Sigmoid colon (tissue), 6 donors: ENCODE measurements at regions not wholly inside any gene's neighbourhood (a gene's known extent, or its start where the extent isn't known, plus 50 kb on each side); places are given as distances from the start of the nearest gene placed in this dataset.

Experiments used
- DNase-seq: peaks from one replicate; pipeline ENCODE4 v3.0.0-alpha.2; 2019
- H3K27ac ChIP-seq, 4 donors: fragments of 200-600 bp; sonication (generic); one replicate each; pipeline ENCODE4 v1.5.1; 2016 to 2019; ENCODE audit warnings: mild to moderate bottlenecking in 1 of 4
- H3K27me3 ChIP-seq, 3 donors: fragments of 200-600 bp; sonication (generic); one replicate each; pipeline ENCODE4 v1.5.1; 2019; ENCODE audit warnings: mild to moderate bottlenecking in 1 of 3
- H3K36me3 ChIP-seq, 4 donors: fragments of 200-600 bp; sonication (generic); one replicate each; pipeline ENCODE4 v1.5.1; 2016 to 2019
- H3K4me1 ChIP-seq, 4 donors: fragments of 200-600 bp; sonication (generic); one replicate each; pipeline ENCODE4 v1.5.1; 2017 to 2019
- H3K4me3 ChIP-seq, 4 donors: fragments of 200-600 bp; sonication (generic); one replicate each; pipeline ENCODE4 v1.5.1; 2017 to 2019; ENCODE audit warnings: mild to moderate bottlenecking in 2 of 4, moderate library complexity in 1 of 4
- H3K9me3 ChIP-seq, 4 donors: fragments of 200-600 bp in 3 of 4; sonication (generic) in 3 of 4; one replicate each; pipeline versions ENCODE4 v1.5.1 to v1.6.1; 2013 to 2019
- EP300 ChIP-seq, 4 donors: sonication (generic); formaldehyde crosslinking; IDR thresholded peaks; one replicate each; pipeline ENCODE4 v1.6.1; 2017; ENCODE audit warnings: antibody characterized with exemption in 4 of 4
- POLR2A ChIP-seq, 2 donors: fragments of 450-650 bp; IDR thresholded peaks; one replicate each; pipeline ENCODE4 v1.6.1; 2016; ENCODE audit warnings: antibody characterized with exemption in 2 of 2, mild to moderate bottlenecking in 2 of 2, moderate library complexity in 2 of 2
- POLR2AphosphoS5 ChIP-seq, 4 donors: sonication (generic); formaldehyde crosslinking; IDR thresholded peaks; one replicate each; pipeline ENCODE4 v1.6.1; 2017; ENCODE audit warnings: antibody characterized with exemption in 4 of 4
- WGBS, 2 donors: extraction: QIAGEN DNeasy Blood & Tissue Kit; methylation state at CpG; one replicate each; pipeline ENCODE4 v1.1.7; 2013; 5-methylcytosine and 5-hydroxymethylcytosine counted together
- intact Hi-C: fragments of 100-400 bp; cut with DNase I; formaldehyde crosslinking; loops from one replicate; pipeline ENCODE4 v1.15.1; 2023
- TF ChIP-seq, protein P1 (sequence below), 4 experiments: fragments of 450-650 bp in 3 of 4; fragments of 200-600 bp in 1 of 4; IDR thresholded peaks; one replicate each; pipeline ENCODE4 v1.5.1; 2016 to 2019; ENCODE audit warnings: antibody characterized with exemption in 4 of 4, mild to moderate bottlenecking in 3 of 4, moderate library complexity in 2 of 4
- donor health status: healthy with polysubstance abuse.
- donor health status: healthy.

DNA sequence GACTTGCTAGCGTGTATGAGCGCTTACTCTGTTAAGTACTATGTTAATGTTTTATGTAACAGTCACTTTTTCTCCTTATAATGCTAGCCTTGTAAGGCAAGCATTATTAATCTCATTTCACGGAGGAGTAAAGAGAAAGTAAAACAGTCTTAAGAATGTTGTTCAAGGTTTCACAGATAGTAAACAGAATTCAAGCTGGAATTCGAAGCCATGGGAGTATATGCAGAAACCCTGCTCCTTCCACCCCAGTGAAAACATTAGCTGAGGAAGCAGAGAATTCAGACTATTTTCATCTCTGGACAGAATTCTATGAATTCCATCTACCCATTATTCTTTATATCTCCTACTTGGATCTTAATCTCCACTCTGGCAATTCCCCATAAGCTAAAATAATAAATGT lies 1028.3 kb upstream of the WWC1 start:
- whole genome bisulfite sequencing, 2 donors = 57 to 74% methylated on average over 4 of the region's 4 CpGs

DNA sequence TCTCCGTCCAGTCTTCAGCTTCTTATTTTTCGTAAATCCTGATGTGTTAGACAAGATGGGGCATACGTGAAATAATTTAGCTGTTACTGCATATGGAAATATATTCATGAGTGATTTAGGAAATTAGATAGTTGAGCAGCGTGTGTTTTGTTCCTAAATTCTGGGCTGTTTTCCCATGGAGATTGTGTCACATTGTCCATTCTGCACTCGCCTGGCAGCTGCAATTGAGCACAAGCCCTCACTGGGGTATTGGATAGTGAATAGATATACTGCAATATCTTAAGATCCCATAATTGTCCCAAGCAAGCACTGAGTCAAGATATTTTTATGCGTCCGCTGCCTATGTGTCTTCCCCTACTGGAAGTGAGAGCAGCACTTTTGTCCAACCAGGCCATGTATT lies 1027.1 kb upstream of the WWC1 start:
- peaks cover 0 to 10% (median 4%) of the 10 kb centered on the region in 4 donors for H3K4me1 ChIP-seq
- TF ChIP-seq POLR2AphosphoS5 (IDR thresholded peaks at IDR 0.05) (no peak), EP300 (IDR thresholded peaks at IDR 0.05) (no peak), POLR2A (IDR thresholded peaks at IDR 0.05) (no peak)
- TF ChIP-seq, protein P1, sequence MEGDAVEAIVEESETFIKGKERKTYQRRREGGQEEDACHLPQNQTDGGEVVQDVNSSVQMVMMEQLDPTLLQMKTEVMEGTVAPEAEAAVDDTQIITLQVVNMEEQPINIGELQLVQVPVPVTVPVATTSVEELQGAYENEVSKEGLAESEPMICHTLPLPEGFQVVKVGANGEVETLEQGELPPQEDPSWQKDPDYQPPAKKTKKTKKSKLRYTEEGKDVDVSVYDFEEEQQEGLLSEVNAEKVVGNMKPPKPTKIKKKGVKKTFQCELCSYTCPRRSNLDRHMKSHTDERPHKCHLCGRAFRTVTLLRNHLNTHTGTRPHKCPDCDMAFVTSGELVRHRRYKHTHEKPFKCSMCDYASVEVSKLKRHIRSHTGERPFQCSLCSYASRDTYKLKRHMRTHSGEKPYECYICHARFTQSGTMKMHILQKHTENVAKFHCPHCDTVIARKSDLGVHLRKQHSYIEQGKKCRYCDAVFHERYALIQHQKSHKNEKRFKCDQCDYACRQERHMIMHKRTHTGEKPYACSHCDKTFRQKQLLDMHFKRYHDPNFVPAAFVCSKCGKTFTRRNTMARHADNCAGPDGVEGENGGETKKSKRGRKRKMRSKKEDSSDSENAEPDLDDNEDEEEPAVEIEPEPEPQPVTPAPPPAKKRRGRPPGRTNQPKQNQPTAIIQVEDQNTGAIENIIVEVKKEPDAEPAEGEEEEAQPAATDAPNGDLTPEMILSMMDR (IDR thresholded peaks at IDR 0.05) = no peak
- H3K9me3 ChIP-seq = no peaks in the 10 kb centered on the region
- DNase-seq = no peak
- no peaks in the 10 kb centered on the region for H3K36me3 ChIP-seq
- H3K27me3 ChIP-seq = no peaks in the 10 kb centered on the region
- 88 to 91% methylated on average over 7 of the region's 7 CpGs for WGBS, 2 donors
- no peak overlapping the region for H3K4me3 ChIP-seq
- no peak overlapping the region for H3K27ac ChIP-seq
- intact Hi-C loops = loop anchor here (10.0 kb wide), 1 partner anchor 960 kb away; no protein-coding TSS in a partner anchor

More for the DNA sequence above, 1028.3 kb upstream of the WWC1 start:
- Histone ChIP-seq H3K4me3 (no peak overlapping the region), H3K36me3 (no peaks in the 10 kb centered on the region), H3K27me3 (no peaks in the 10 kb centered on the region), H3K27ac (peak overlapping the region in 2 of 4 donors; percentile 38 to 44), H3K4me1 (peaks cover 0 to 3% (median 0%) of the 10 kb centered on the region in 4 donors), H3K9me3 (no peaks in the 10 kb centered on the region)
- intact Hi-C loops = loop anchor here (10.0 kb wide), 1 partner anchor 962 kb away; no protein-coding TSS in a partner anchor
- no peak for TF ChIP-seq POLR2A (IDR thresholded peaks at IDR 0.05)
- TF ChIP-seq POLR2AphosphoS5 (IDR thresholded peaks at IDR 0.05) = no peak
- no peak for TF ChIP-seq EP300 (IDR thresholded peaks at IDR 0.05)
- TF ChIP-seq, protein P1 (IDR thresholded peaks at IDR 0.05) = no peak
- DNase-seq = no peak

- H3K36me3 ChIP-seq = no peaks in the 10 kb centered on the region
- H3K4me3 ChIP-seq = no peak overlapping the region
- no peak for DNase-seq
- no peak for TF ChIP-seq EP300 (IDR thresholded peaks at IDR 0.05)
- no peak for TF ChIP-seq POLR2AphosphoS5 (IDR thresholded peaks at IDR 0.05)
- no peak for TF ChIP-seq POLR2A (IDR thresholded peaks at IDR 0.05)
- TF ChIP-seq, protein P1 (IDR thresholded peaks at IDR 0.05) = no peak
- H3K27ac ChIP-seq = no peak overlapping the region
- intact Hi-C loops = loop anchor here (10.0 kb wide), 1 partner anchor 956 kb away; no protein-coding TSS in a partner anchor
- H3K4me1 ChIP-seq = peaks cover 0 to 19% (median 6%) of the 10 kb centered on the region in 4 donors
- H3K27me3 ChIP-seq = no peaks in the 10 kb centered on the region
- no peaks in the 10 kb centered on the region for H3K9me3 ChIP-seq
These were observed 1023.1 kb upstream of the WWC1 start for GRCh38 chr5:167268337-167268736.

- WGBS, 2 donors = 67 to 73% methylated on average over 3 of the region's 3 CpGs
- Histone ChIP-seq H3K36me3 (no peaks in the 10 kb centered on the region), H3K27ac (peak overlapping the region in 1 of 4 donors; percentile 22), H3K4me3 (no peak overlapping the region), H3K4me1 (peaks cover 0 to 19% (median 6%) of the 10 kb centered on the region in 4 donors), H3K9me3 (no peaks in the 10 kb centered on the region), H3K27me3 (no peaks in the 10 kb centered on the region)
- no peak for DNase-seq
- TF ChIP-seq, protein P1 (IDR thresholded peaks at IDR 0.05) = no peak
- TF ChIP-seq POLR2A (IDR thresholded peaks at IDR 0.05) (no peak), EP300 (IDR thresholded peaks at IDR 0.05) (no peak)
- intact Hi-C loops = loop anchor here (10.0 kb wide), 1 partner anchor 956 kb away; no protein-coding TSS in a partner anchor
These were observed 1022.3 kb upstream of the WWC1 start for GRCh38 chr5:167269146-167269545.

DNA sequence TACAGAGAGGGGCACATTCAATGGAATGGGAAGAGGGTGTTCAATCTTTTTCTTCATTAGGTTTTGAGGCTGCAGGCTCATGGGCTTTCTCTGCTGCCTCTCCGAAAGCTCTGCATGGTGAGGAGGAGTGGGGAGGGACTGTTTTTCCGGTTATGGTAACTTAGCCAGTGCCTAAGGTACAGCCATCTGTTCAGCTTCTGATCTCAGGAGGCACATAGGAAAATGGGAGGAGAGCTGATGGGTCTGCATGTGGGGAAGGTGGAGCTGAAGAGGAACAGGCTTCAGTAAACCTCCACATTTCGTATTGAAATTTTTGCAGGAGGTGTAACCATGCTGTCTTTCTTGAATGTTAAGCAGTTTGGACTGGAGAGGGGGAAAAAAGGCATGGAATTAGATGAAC lies 1020.4 kb upstream of the WWC1 start:
- Histone ChIP-seq H3K4me1 (peaks cover 0 to 19% (median 6%) of the 10 kb centered on the region in 4 donors), H3K27me3 (no peaks in the 10 kb centered on the region), H3K4me3 (no peak overlapping the region), H3K36me3 (no peaks in the 10 kb centered on the region), H3K9me3 (no peaks in the 10 kb centered on the region), H3K27ac (no peak overlapping the region)
- TF ChIP-seq, protein P1 (IDR thresholded peaks at IDR 0.05) = no peak
- no peak for TF ChIP-seq POLR2A (IDR thresholded peaks at IDR 0.05)
- TF ChIP-seq POLR2AphosphoS5 (IDR thresholded peaks at IDR 0.05) = no peak
- TF ChIP-seq EP300 (IDR thresholded peaks at IDR 0.05) = no peak
- WGBS, 2 donors = 89% methylated on average over 3 of the region's 3 CpGs
- intact Hi-C loops = no loop called here
- DNase-seq = no peak
